ENCODE measurements at regions not wholly inside any gene's neighbourhood (a gene's known extent, or its start where the extent isn't known, plus 50 kb on each side); places are given as distances from the start of the nearest gene placed in this dataset.

DNA sequence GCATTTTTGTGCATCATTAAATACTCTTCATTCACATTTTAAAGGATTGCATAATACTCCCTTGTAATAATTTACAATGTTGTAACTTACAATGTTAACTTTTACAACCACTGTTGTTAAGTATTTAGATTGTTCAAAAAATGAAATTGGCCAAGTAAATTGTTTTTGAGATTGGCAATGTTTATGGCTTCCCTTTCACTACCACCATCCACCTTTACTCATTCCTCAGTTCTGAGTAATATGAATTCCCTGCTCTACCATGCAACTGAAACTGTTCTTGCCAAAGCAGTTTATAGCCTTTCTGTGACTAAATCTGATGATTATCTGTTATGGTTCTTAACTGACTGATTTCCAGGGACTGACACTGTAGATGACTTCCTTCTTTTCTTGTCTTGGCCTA lies 80.5 kb upstream of the TMEM106B start:
- no peak for DNase-seq

DNA sequence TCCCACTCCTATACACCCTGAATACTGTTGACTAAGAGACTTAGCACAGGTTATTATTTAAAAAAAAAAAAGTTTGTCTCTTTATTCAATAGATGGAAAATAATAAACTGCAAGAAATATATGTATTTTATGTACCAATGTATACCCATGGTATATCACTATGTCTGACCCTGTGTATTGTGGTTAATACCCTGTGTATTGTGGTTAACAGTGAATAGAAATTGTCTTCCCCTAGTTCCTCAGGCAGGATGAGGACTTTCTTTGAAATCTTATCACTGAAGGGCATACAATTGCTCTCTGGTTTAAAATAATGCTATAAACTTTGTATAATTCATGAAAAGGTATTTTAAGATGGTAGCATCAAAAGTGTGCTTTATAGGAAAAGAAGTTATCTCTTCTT lies 80.0 kb upstream of the TMEM106B start:
- DNase-seq: no peak

DNA sequence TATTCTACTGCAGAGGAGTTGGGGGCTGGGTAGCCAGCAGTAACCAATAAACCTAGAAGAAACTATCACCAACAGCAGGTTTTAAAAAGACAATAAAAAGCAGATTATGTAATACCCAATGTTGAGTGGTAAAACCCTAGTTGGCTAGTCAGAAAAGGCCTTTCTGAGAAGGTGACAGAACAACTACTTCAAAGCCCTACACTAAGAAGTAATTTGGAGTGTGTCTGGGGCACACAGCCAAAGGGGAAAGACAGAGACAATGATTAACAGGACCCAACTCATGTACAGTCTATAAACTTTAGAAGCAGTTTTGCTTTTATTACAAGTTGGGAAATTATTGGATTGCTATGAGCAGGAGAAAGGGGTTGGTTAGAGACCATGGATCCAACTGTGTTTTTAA lies 77.2 kb upstream of the TMEM106B start:
- DNase-seq: no peak

DNA sequence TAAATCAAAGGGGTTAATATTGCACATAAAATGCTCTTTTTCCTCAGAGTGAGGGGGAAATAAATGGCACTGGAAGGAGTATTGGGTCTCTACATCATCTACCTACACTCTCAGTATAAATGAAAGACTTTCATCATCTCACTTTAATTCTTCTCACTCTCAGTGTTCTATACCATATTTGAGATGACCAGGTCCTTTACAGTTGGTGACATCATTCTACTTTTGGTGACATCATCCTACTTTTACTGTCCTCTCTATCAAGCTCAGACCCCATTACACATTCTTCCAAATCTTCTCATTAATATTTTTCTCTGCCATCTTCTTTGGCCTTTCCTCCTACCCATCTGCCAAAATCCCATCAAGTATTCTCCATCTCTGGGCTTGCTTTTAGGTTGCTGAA lies 74.6 kb upstream of the TMEM106B start:
- no peak for DNase-seq

DNA sequence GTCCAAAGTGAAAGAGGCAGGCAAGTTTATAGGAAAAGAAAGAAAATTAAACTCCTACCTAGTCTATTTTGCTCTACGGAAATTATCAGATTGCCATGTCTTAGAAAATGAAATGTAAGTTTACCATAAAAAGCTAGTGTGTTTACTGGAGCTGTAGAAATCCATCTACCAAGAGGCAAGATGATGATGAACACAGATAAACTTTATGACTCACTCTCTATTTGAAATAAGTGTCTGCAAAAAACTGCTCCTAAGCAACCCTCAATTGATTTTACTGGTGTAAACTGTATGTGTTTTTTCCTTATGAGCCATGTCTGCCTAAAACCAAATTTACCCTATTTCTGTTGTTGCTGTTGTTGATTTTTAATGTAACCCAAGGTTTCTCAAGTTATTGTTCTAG lies 73.8 kb upstream of the TMEM106B start:
- DNase-seq: no peak

DNA sequence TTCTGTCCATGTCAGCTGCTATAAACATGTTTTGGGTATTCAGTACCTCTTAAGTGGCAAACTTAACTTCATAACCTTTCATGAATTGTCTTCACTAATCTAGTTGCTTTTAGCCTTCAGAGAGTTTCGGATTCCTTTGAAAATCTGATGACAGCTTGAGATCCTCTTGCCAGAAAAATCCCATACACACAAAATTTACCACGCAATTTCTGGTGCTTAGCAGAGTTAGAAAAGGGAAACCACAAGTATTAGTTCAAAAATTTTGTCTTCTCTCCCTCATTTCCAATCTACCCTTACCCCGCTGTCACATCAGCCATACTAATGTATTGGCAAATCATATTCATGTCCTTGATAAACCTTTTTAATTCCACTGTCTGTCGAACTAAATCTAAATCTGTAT lies 72.7 kb upstream of the TMEM106B start:
- DNase-seq: no peak

DNA sequence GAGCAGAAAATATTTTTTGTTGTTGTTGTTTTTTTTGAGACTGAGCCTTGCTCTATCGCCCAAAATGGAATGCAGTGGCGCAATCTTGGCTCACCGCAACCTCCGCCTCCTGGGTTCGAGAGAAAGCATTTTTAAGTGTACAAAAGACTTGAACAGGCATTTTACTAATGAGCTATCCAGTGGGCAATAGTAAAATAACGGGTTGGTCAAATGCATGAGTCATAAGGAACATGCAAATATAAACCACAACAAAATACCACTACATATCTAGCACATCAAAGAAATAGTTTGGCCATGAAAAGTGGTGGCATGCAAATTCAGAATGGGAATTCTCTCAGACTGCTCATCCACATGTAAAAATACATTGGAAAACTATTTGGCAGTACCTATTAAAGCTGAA lies 71.7 kb upstream of the TMEM106B start:
- DNase-seq: no peak

DNA sequence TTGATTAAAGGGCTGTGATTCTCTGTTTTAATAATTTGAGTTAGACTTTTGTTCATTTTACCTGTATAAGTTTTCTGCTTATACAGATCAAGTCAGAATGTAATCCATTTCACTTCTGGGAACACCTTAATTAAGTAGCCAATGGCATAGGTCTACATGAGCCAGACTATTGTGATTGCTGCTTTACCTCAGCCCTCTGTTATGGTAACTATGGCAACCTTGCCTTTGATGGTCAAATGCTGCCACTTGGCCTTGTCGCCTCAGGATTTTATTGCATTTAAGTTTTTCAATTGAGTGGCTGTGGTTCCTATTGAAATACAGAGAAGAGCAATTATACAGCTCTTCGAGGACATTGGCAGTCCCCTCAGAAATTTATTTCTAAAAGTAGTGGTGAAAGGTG lies 64.3 kb upstream of the TMEM106B start:
- DNase-seq: no peak

DNA sequence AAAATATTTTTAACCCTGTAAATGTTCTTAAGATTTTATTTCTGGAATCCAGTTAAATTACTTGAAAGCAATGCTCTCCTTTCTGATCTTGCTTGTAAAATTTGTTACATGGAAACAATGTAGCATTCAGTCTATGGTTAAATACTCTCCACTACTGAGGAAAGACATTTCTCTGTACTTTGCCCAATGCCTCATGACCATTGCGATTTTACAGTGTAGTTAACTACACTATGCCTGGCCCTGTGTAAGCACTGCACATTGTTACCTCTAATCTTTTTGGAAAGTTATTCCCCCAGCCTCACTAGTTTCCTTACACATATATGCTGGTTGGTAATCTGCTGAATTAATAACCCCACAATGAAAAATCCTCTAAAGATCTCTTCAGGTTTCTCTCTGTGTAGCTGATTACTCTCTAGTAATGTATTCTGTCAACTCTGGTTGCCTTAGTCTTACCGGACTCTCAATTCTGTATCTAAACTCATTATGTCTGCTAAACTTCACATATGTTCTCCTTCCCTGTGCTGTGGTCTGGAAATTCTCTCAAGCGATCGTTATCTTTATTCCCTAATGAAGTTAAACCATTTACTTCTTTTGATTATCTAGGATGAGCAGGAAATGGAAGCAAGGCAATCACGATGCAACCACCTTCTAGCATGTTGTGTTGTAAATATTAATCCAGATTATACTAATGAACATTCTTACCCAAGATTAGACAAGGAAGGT lies 58.7 kb upstream of the TMEM106B start:
- DNase-seq: no peak

DNA sequence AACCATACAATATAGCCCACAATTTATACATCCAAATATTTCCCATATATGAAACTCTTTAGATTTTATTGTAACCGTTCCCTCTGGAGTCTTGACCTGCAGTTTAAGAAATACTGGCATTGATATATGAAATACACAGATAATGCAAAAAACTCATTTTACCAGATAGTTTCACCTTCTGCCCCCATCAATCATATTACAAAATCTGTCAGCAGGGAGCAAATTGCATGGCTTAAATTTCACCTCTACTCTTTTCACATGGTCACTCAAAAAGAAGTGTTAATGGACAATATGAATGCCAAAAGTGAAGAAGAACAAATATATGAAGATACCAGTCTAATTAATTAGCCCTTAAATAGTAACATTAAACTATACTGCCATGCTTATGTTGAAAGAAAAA lies 57.0 kb upstream of the TMEM106B start:
- no peak for DNase-seq

DNA sequence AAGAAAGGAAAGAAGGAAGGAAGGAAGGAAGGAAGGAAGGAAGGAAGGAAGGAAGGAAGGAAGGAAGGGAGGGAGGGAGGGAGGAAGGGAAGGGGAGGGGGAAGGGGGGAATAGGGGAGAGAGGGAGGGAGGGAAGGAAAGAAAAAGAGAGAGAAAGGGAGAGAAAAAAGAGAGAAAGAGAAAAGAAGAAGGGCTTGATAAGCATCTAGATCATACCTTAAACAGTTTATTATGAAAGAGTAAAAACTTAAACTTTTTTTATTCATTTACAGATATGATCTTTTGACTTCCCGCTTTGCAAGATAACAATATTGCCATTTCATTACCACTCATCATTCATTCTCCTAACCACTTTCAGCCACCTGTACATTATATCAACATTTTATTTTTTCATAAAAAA lies 53.6 kb upstream of the TMEM106B start:
- no peak for DNase-seq

DNA sequence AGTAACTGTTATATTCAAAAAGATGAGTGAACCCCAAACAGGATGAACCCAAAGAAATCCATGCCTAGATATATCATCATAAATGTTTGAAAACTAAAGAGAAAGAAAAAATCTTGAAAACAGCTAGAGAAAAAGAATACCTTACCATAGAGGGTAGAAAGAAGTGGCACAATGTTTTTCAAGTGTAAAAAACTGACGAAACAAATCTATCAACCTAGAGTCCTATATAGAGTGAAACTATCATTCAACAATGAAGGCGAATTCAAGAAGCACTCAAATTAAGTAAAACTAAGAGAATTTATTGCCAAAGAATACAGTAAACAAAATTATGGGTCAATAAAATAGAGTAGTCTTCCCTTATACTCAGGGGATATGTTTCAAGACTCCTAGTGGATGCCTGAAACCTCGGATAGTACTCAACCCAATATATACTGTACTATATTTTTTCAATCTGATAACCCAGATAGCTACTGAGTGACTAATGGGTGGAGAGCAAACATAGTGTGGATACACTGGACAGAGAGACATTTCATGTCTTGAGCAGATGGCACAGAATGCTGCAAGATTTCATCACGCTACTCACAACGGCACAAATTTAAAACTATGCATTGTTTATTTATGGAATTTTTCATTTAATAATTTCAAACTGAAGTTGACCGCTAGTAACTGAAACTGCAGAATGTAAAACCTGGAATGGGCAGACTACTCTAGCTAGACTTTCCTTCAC lies 52.6 kb upstream of the TMEM106B start:
- DNase-seq: no peak

DNA sequence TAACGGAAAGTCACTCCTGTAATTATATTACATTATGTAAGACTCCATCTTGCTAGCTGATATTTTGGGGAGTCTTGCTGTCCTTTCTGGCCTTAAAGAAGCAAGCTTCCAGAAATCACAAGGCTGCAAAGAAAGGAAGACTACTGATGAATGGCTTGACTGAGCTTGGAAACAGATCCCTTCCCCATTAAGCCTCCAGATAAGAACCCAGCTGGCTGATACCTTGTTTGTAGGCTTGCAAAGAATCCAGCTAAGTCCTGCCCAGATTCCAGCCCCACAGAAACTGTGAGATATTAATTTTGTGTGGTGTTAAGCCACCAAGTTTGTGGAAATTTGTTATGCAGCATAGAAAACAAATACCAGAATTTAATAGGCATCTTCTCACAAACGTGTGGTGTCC lies 49.9 kb upstream of the TMEM106B start:
- DNase-seq: no peak

Measured in renal pelvis (tissue), 1 donor.